HCT116 (cell line): ENCODE measurements at regions not wholly inside any gene's neighbourhood (a gene's known extent, or its start where the extent isn't known, plus 50 kb on each side); places are given as distances from the start of the nearest gene placed in this dataset.

Source experiments
- SRF ChIP-seq: IDR thresholded peaks from 2 replicates; pipeline ENCODE4 v1.6.1; 2012; ENCODE audit warnings: low read depth
- YY1 ChIP-seq: IDR thresholded peaks from 2 replicates; pipeline ENCODE4 v1.6.1; 2011; ENCODE audit warnings: low read length, low read depth, moderate library complexity, mild to moderate bottlenecking; ENCODE audit not compliant: insufficient replicate concordance; ENCODE audit errors: extremely low read depth
- TF ChIP-seq, protein P1 (sequence below), 3 experiments: fragments of 200-600 bp in 1 of 3; sonication (generic) in 1 of 3; IDR thresholded peaks in 2 of 3; conservative IDR thresholded peaks in 1 of 3; 2 replicates each; pipeline ENCODE4 v1.5.1; 2012 to 2017; ENCODE audit warnings: low read depth in 2 of 3, low read length in 2 of 3, antibody characterized with exemption in 1 of 3, borderline replicate concordance in 1 of 3, control low read depth in 1 of 3, mild to moderate bottlenecking in 1 of 3, mixed read lengths in 1 of 3, mixed run types in 1 of 3, moderate library complexity in 1 of 3; ENCODE audit not compliant: insufficient read depth in 1 of 3
- TF ChIP-seq, protein P2 (sequence below): IDR thresholded peaks from 2 replicates; pipeline ENCODE4 v1.6.1; 2012

DNA sequence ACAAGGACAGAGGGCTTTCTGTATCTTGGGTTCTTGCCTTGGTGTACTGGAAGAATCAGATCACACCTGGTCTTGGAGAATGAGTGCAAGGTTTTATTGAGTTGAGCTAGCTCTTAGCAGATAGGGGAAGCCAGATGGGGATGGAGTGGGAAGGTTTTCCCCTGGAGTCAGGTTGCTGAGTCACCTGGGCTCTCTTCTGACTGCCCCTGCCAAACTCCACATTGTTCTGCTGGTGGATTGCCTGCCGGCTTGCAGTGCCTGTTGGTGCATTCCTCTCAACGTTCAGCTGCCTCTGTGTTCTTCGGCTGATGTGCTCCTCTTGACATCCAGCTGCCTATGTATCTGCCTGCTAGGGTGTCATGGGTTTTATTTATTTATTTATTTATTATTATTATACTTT lies 1431.1 kb downstream of the CDH8 start:
- TF ChIP-seq SRF (no peak), YY1 (no peak)
- TF ChIP-seq, protein P1, sequence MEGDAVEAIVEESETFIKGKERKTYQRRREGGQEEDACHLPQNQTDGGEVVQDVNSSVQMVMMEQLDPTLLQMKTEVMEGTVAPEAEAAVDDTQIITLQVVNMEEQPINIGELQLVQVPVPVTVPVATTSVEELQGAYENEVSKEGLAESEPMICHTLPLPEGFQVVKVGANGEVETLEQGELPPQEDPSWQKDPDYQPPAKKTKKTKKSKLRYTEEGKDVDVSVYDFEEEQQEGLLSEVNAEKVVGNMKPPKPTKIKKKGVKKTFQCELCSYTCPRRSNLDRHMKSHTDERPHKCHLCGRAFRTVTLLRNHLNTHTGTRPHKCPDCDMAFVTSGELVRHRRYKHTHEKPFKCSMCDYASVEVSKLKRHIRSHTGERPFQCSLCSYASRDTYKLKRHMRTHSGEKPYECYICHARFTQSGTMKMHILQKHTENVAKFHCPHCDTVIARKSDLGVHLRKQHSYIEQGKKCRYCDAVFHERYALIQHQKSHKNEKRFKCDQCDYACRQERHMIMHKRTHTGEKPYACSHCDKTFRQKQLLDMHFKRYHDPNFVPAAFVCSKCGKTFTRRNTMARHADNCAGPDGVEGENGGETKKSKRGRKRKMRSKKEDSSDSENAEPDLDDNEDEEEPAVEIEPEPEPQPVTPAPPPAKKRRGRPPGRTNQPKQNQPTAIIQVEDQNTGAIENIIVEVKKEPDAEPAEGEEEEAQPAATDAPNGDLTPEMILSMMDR (IDR thresholded peaks at IDR 0.05 in 2 of 3, conservative IDR thresholded peaks at IDR 0.05 in 1 of 3; ENCODE audit: borderline replicate concordance in 1 of 3, insufficient read depth in 1 of 3, low read depth in 2 of 3, low read length in 2 of 3), result no peak
- TF ChIP-seq, protein P2, sequence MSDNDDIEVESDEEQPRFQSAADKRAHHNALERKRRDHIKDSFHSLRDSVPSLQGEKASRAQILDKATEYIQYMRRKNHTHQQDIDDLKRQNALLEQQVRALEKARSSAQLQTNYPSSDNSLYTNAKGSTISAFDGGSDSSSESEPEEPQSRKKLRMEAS, result no peak
